HepG2 (cell line): ENCODE measurements at regions not wholly inside any gene's neighbourhood (a gene's known extent, or its start where the extent isn't known, plus 50 kb on each side); places are given as distances from the start of the nearest gene placed in this dataset.
A peak's percentile ranks its signal among the peaks of the same experiment; 100 is the strongest.

Experiments
- ATF7-NPFF ChIP-seq: sonication (generic); formaldehyde crosslinking; IDR thresholded peaks from 2 replicates; pipeline ENCODE4 v1.8.1; 2023; ENCODE audit warnings: mild to moderate bottlenecking, low read depth, missing genetic modification reagents, moderate library complexity
- DNMT3B ChIP-seq: conservative IDR thresholded peaks from 2 replicates; pipeline ENCODE4 v1.6.1; 2016; ENCODE audit warnings: missing biosample characterization, control low read depth
- GABPB1 ChIP-seq: IDR thresholded peaks from 2 replicates; pipeline ENCODE4 v1.6.1; 2016; ENCODE audit warnings: mild to moderate bottlenecking, missing genetic modification reagents, moderate library complexity, missing compliant biosample characterization
- IKZF4 ChIP-seq: sonication (generic); formaldehyde crosslinking; IDR thresholded peaks from 2 replicates; pipeline ENCODE4 v1.5.1; 2020; ENCODE audit warnings: borderline replicate concordance, mild to moderate bottlenecking, low read depth, missing genetic modification reagents; ENCODE audit errors: not compliant biosample characterization
- ISX ChIP-seq: sonication (generic); formaldehyde crosslinking; conservative IDR thresholded peaks from 2 replicates; pipeline ENCODE4 v1.5.0; 2020; ENCODE audit warnings: missing genetic modification reagents
- JARID2 ChIP-seq: sonication (generic); formaldehyde crosslinking; IDR thresholded peaks from 2 replicates; pipeline ENCODE4 v1.8.1; 2023; ENCODE audit warnings: missing genetic modification reagents, inconsistent platforms; ENCODE audit not compliant: insufficient replicate concordance
- MBD4 ChIP-seq: IDR thresholded peaks from 2 replicates; pipeline ENCODE4 v1.6.1; 2012; ENCODE audit warnings: low read length, inconsistent platforms, borderline replicate concordance
- PTBP1 ChIP-seq: fragments of 200-400 bp; formaldehyde crosslinking; IDR thresholded peaks from 2 replicates; pipeline ENCODE4 v1.6.1; 2018; ENCODE audit warnings: low read length, low read depth; ENCODE audit not compliant: poor library complexity, severe bottlenecking
- ZNF235 ChIP-seq: sonication (generic); formaldehyde crosslinking; IDR thresholded peaks from 2 replicates; pipeline ENCODE4 v1.8.1; 2023; ENCODE audit warnings: mild to moderate bottlenecking, missing genetic modification reagents, borderline replicate concordance
- ZNF430 ChIP-seq: sonication (generic); formaldehyde crosslinking; IDR thresholded peaks from 2 replicates; pipeline ENCODE4 v1.9.0; 2021; ENCODE audit warnings: mild to moderate bottlenecking, missing genetic modification reagents
- ZNF572 ChIP-seq: sonication (generic); formaldehyde crosslinking; IDR thresholded peaks from 2 replicates; pipeline ENCODE4 v1.5.1; 2020; ENCODE audit warnings: mild to moderate bottlenecking, missing genetic modification reagents
- ZNF670 ChIP-seq: sonication (generic); formaldehyde crosslinking; IDR thresholded peaks from 2 replicates; pipeline ENCODE4 v1.8.0; 2022; ENCODE audit warnings: mild to moderate bottlenecking, missing genetic modification reagents, borderline replicate concordance
- ZNF672 ChIP-seq: sonication (generic); formaldehyde crosslinking; IDR thresholded peaks from 2 replicates; pipeline ENCODE4 v1.8.1; 2022; ENCODE audit warnings: missing genetic modification reagents
- ZNF768 ChIP-seq: sonication (generic); formaldehyde crosslinking; IDR thresholded peaks from 2 replicates; pipeline ENCODE4 v1.4.0; 2020; ENCODE audit warnings: missing genetic modification reagents
- ZNF788 ChIP-seq: sonication (generic); formaldehyde crosslinking; IDR thresholded peaks from 2 replicates; pipeline ENCODE4 v1.5.0; 2020; ENCODE audit warnings: mild to moderate bottlenecking, missing genetic modification reagents, borderline replicate concordance
- ZNF879 ChIP-seq: sonication (generic); formaldehyde crosslinking; IDR thresholded peaks from 2 replicates; pipeline ENCODE4 v1.8.1; 2023; ENCODE audit warnings: missing genetic modification reagents
- TF ChIP-seq, protein P1 (sequence below): sonication (generic); formaldehyde crosslinking; IDR thresholded peaks from 2 replicates; pipeline ENCODE4 v1.4.0; 2020; ENCODE audit warnings: mild to moderate bottlenecking, missing genetic modification reagents
- TF ChIP-seq, protein P2 (sequence below): sonication (generic); formaldehyde crosslinking; IDR thresholded peaks from 2 replicates; pipeline ENCODE4 v1.4.0; 2020; ENCODE audit warnings: mild to moderate bottlenecking, missing genetic modification reagents
- TF ChIP-seq, protein P3 (sequence below): IDR thresholded peaks from 2 replicates; pipeline ENCODE4 v1.6.1; 2016; ENCODE audit warnings: low read depth, control low read depth
- TF ChIP-seq, protein P4 (sequence below): sonication (generic); formaldehyde crosslinking; IDR thresholded peaks from 2 replicates; pipeline ENCODE4 v1.8.1; 2023; ENCODE audit warnings: mild to moderate bottlenecking, inconsistent platforms, moderate library complexity, missing genetic modification reagents, borderline replicate concordance
- TF ChIP-seq, protein P5 (sequence below): sonication (generic); formaldehyde crosslinking; IDR thresholded peaks from 2 replicates; pipeline ENCODE4 v1.8.0; 2023; ENCODE audit warnings: mild to moderate bottlenecking, missing genetic modification reagents

DNA sequence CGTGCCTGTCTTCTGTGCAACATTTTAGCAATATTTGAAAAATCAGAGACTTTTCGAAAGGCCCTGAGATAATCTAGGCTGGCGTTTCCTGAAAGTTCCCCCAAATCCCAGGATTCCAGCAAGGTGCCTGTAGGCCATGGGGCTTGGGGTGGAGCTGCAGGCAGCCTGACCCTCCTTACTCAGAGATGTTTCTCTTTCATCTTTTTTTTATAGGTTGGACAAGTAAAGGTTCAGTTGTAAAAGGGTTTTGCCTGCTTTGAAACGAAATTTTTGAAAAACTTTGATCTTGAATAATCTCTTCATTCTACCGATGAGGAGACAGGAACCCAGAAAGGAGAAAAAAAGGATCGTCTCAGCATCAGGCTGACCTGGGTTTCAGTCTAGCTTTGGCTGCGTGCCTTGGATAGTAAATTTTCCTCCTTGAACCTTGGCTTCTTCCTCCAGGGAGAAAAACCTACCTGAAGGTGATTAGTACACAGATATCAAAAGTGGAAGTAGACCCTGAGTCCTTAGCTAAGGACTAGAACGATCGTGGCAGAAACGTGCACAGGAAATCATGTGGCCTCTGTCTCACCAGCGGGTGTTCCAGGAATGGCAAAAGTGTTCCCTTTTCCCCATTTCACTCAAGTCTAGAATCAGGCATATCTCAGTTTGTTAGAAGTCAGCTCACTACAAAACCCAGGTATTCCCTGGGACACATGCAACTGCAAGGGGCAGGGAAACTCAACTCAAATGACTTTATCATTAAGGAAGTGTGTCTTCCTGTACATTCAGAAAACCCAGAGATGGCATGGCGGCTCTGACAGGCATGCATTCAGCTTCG, 128.2 kb upstream of the PTPN1 start (continued):
- TF ChIP-seq, protein P1, sequence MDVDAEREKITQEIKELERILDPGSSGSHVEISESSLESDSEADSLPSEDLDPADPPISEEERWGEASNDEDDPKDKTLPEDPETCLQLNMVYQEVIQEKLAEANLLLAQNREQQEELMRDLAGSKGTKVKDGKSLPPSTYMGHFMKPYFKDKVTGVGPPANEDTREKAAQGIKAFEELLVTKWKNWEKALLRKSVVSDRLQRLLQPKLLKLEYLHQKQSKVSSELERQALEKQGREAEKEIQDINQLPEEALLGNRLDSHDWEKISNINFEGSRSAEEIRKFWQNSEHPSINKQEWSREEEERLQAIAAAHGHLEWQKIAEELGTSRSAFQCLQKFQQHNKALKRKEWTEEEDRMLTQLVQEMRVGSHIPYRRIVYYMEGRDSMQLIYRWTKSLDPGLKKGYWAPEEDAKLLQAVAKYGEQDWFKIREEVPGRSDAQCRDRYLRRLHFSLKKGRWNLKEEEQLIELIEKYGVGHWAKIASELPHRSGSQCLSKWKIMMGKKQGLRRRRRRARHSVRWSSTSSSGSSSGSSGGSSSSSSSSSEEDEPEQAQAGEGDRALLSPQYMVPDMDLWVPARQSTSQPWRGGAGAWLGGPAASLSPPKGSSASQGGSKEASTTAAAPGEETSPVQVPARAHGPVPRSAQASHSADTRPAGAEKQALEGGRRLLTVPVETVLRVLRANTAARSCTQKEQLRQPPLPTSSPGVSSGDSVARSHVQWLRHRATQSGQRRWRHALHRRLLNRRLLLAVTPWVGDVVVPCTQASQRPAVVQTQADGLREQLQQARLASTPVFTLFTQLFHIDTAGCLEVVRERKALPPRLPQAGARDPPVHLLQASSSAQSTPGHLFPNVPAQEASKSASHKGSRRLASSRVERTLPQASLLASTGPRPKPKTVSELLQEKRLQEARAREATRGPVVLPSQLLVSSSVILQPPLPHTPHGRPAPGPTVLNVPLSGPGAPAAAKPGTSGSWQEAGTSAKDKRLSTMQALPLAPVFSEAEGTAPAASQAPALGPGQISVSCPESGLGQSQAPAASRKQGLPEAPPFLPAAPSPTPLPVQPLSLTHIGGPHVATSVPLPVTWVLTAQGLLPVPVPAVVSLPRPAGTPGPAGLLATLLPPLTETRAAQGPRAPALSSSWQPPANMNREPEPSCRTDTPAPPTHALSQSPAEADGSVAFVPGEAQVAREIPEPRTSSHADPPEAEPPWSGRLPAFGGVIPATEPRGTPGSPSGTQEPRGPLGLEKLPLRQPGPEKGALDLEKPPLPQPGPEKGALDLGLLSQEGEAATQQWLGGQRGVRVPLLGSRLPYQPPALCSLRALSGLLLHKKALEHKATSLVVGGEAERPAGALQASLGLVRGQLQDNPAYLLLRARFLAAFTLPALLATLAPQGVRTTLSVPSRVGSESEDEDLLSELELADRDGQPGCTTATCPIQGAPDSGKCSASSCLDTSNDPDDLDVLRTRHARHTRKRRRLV (CRISPR knock-in tag) = 0 out of 2 replicates have a peak, but pooled peaks have one; percentile 34
- TF ChIP-seq, protein P2, sequence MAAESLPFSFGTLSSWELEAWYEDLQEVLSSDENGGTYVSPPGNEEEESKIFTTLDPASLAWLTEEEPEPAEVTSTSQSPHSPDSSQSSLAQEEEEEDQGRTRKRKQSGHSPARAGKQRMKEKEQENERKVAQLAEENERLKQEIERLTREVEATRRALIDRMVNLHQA (CRISPR knock-in tag) = no peak
- TF ChIP-seq, protein P3, sequence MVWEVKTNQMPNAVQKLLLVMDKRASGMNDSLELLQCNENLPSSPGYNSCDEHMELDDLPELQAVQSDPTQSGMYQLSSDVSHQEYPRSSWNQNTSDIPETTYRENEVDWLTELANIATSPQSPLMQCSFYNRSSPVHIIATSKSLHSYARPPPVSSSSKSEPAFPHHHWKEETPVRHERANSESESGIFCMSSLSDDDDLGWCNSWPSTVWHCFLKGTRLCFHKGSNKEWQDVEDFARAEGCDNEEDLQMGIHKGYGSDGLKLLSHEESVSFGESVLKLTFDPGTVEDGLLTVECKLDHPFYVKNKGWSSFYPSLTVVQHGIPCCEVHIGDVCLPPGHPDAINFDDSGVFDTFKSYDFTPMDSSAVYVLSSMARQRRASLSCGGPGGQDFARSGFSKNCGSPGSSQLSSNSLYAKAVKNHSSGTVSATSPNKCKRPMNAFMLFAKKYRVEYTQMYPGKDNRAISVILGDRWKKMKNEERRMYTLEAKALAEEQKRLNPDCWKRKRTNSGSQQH (CRISPR knock-in tag) = no peak
- TF ChIP-seq ZNF879 (CRISPR knock-in tag) = no peak
- TF ChIP-seq ZNF788 (CRISPR knock-in tag) = no peak
- TF ChIP-seq ISX (CRISPR knock-in tag) = no peak; the same call in 1 of the 2 replicates
- TF ChIP-seq ZNF670 = no peak
- TF ChIP-seq ZNF672 (CRISPR knock-in tag) = no peak
- TF ChIP-seq ZNF768 (CRISPR knock-in tag) = no peak
- TF ChIP-seq JARID2 (CRISPR knock-in tag) = no peak
- TF ChIP-seq ZNF572 (CRISPR knock-in tag) = no peak
- TF ChIP-seq ZNF430 (CRISPR knock-in tag) = no peak
- no peak for TF ChIP-seq DNMT3B
- no peak for TF ChIP-seq IKZF4 (CRISPR knock-in tag)
- TF ChIP-seq, protein P4, sequence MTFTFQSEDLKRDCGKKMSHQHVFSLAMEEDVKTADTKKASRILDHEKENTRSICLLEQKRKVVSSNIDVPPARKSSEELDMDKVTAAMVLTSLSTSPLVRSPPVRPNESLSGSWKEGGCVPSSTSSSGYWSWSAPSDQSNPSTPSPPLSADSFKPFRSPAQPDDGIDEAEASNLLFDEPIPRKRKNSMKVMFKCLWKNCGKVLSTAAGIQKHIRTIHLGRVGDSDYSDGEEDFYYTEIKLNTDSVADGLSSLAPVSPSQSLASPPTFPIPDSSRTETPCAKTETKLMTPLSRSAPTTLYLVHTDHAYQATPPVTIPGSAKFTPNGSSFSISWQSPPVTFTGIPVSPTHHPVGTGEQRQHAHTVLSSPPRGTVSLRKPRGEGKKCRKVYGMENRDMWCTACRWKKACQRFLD (CRISPR knock-in tag) = no peak
- TF ChIP-seq, protein P5, sequence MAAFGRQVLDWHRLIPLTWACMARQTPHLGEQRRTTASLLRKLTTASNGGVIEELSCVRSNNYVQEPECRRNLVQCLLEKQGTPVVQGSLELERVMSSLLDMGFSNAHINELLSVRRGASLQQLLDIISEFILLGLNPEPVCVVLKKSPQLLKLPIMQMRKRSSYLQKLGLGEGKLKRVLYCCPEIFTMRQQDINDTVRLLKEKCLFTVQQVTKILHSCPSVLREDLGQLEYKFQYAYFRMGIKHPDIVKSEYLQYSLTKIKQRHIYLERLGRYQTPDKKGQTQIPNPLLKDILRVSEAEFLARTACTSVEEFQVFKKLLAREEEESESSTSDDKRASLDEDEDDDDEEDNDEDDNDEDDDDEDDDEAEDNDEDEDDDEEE (CRISPR knock-in tag) = no peak
- TF ChIP-seq MBD4 = no peak
- TF ChIP-seq PTBP1 = no peak
- 0 out of 2 replicates have a peak, but pooled peaks have one; percentile 27 for TF ChIP-seq ZNF235 (CRISPR knock-in tag)
- TF ChIP-seq GABPB1 (CRISPR knock-in tag) = no peak
- TF ChIP-seq ATF7-NPFF = no peak
